A549 (cell line): ENCODE measurements at regions not wholly inside any gene's neighbourhood (a gene's known extent, or its start where the extent isn't known, plus 50 kb on each side); places are given as distances from the start of the nearest gene placed in this dataset.
"Not testable (repeated sequence)": the region's sequence is repeated elsewhere in the genome, so short reads cannot be mapped to it uniquely, and the experiment has no call there.

Source experiments
- ATAC-seq, 2 experiments: fragments of 200-7000 bp in 1 of 2; fragments of >200 bp in 1 of 2; cut with Nextera tagmentation in 1 of 2; cut with Tn5 transposase in 1 of 2; 3 replicates each; pipeline versions ENCODE4 v1.8.0 to v1.9.1; 2018 to 2020; ENCODE audit warnings: mild to moderate bottlenecking in 1 of 2, moderate library complexity in 1 of 2
- CTCF ChIA-PET: fragments of 300-600 bp; sonication (Branson Sonifier 250); formaldehyde crosslinking; extraction: SDS; loops from one replicate; lab custom pipeline; 2021; ENCODE audit warnings: antibody characterized with exemption, inconsistent platforms; lab: Yijun Ruan, JAX
- POLR2A ChIA-PET: fragments of 350-600 bp; formaldehyde crosslinking; extraction: SDS; loops from one replicate; lab custom pipeline; 2021; ENCODE audit warnings: antibody characterized with exemption, inconsistent platforms; lab: Yijun Ruan, JAX
- DNase-seq, 2 experiments: peaks; one replicate each; pipeline versions ENCODE4 v3.0.0 to v3.0.0-alpha.2; 2011 to 2016; ENCODE audit warnings: low read depth in 1 of 2, low spot score in 1 of 2
- FAIRE-seq: peaks from 2 replicates; lab custom pipeline; 2011; peaks lifted over from hg19 to GRCh38; lab: Jason Lieb, UNC
- H3K27ac ChIP-seq, 2 experiments: fragments of >200 bp; sonication (Bioruptor Twin); formaldehyde crosslinking; 3 replicates each; pipeline ENCODE4 v1.5.1; 2016 to 2017
- H3K4me1 ChIP-seq: fragments of >200 bp; sonication (Bioruptor Twin); formaldehyde crosslinking; 3 replicates; pipeline ENCODE4 v1.6.1; 2016
- H3K4me2 ChIP-seq: fragments of >200 bp; sonication (Bioruptor Twin); formaldehyde crosslinking; 3 replicates; pipeline ENCODE4 v1.6.1; 2016
- H3K4me3 ChIP-seq: fragments of >200 bp; sonication (Bioruptor Twin); formaldehyde crosslinking; 3 replicates; pipeline ENCODE4 v1.5.1; 2016
- H3K9me3 ChIP-seq: fragments of >200 bp; sonication (Bioruptor Twin); formaldehyde crosslinking; 3 replicates; pipeline ENCODE4 v1.6.1; 2016
- CBX2 ChIP-seq: fragments of 200-600 bp; sonication (generic); IDR thresholded peaks from 2 replicates; pipeline ENCODE4 v1.6.1; 2016; ENCODE audit warnings: low read depth, mild to moderate bottlenecking, borderline replicate concordance
- CHD4 ChIP-seq: fragments of 200-600 bp; sonication (generic); IDR thresholded peaks from 2 replicates; pipeline ENCODE4 v1.6.1; 2016; ENCODE audit warnings: antibody characterized with exemption, mild to moderate bottlenecking, borderline replicate concordance
- EHMT2 ChIP-seq: fragments of 200-600 bp; sonication (generic); IDR thresholded peaks from 2 replicates; pipeline ENCODE4 v1.6.1; 2016; ENCODE audit warnings: antibody characterized with exemption, low read depth, mild to moderate bottlenecking, moderate library complexity
- EP300 ChIP-seq, 2 experiments: fragments of >200 bp; sonication (Bioruptor Twin); formaldehyde crosslinking; IDR thresholded peaks; 2 replicates in 1 of 2; 3 replicates in 1 of 2; pipeline ENCODE4 v1.6.1; 2016 to 2017
- ESRRA ChIP-seq: fragments of 150-350 bp; IDR thresholded peaks from 2 replicates; pipeline ENCODE4 v1.6.1; 2014; ENCODE audit warnings: mild to moderate bottlenecking, low read length, borderline replicate concordance
- HEYL ChIP-seq: fragments of 250-450 bp; sonication (Bioruptor Pico); IDR thresholded peaks from 2 replicates; pipeline ENCODE4 v1.8.0; 2021; ENCODE audit warnings: mild to moderate bottlenecking, moderate library complexity
- HOXA7 ChIP-seq: fragments of 250-450 bp; sonication (Bioruptor Pico); IDR thresholded peaks from 2 replicates; pipeline ENCODE4 v1.5.0; 2020; ENCODE audit warnings: mild to moderate bottlenecking, moderate library complexity
- PHF8 ChIP-seq: fragments of 200-600 bp; sonication (generic); IDR thresholded peaks from 2 replicates; pipeline ENCODE4 v1.6.1; 2016; ENCODE audit warnings: low read depth, mild to moderate bottlenecking, antibody characterized with exemption, moderate library complexity, borderline replicate concordance
- POLR2AphosphoS2 ChIP-seq: conservative IDR thresholded peaks from 2 replicates; pipeline ENCODE4 v1.6.1; 2012; ENCODE audit warnings: low read length, improper control_type of control experiment, inconsistent platforms
- RAD21 ChIP-seq, 2 experiments: fragments of >200 bp in 1 of 2; sonication (Bioruptor Twin) in 1 of 2; formaldehyde crosslinking in 1 of 2; IDR thresholded peaks in 1 of 2; conservative IDR thresholded peaks in 1 of 2; 2 replicates in 1 of 2; 3 replicates in 1 of 2; pipeline ENCODE4 v1.6.1; 2012 to 2018; ENCODE audit warnings: inconsistent platforms in 1 of 2
- RFX5 ChIP-seq: fragments of 450-650 bp; IDR thresholded peaks from 2 replicates; pipeline ENCODE4 v1.7.1; 2014; ENCODE audit warnings: antibody characterized with exemption, mild to moderate bottlenecking, moderate library complexity
- RNF2 ChIP-seq: fragments of 200-600 bp; sonication (generic); IDR thresholded peaks from 2 replicates; pipeline ENCODE4 v1.6.1; 2016; ENCODE audit warnings: low read depth, mild to moderate bottlenecking, antibody characterized with exemption, moderate library complexity, borderline replicate concordance
- SMC3 ChIP-seq: fragments of >200 bp; sonication (Bioruptor Twin); formaldehyde crosslinking; IDR thresholded peaks from 3 replicates; pipeline ENCODE4 v1.6.1; 2018; ENCODE audit warnings: inconsistent platforms
- WGBS: methylation state at CpG from one replicate; pipeline ENCODE4 v1.1.6; 2017; ENCODE audit errors: missing lambda C conversion rate; 5-methylcytosine and 5-hydroxymethylcytosine counted together
- TF ChIP-seq, protein P1 (sequence below): fragments of >200 bp; sonication (Bioruptor Twin); formaldehyde crosslinking; IDR thresholded peaks from 2 replicates; pipeline ENCODE4 v1.6.1; 2016
- TF ChIP-seq, protein P2 (sequence below): IDR thresholded peaks from 2 replicates; pipeline ENCODE4 v1.6.1; 2012; ENCODE audit warnings: low read depth, borderline replicate concordance
- TF ChIP-seq, protein P3 (sequence below): IDR thresholded peaks from 2 replicates; pipeline ENCODE4 v1.6.1; 2012
- TF ChIP-seq, protein P4 (sequence below): IDR thresholded peaks from 2 replicates; pipeline ENCODE4 v1.6.1; 2012
- TF ChIP-seq, protein P5 (sequence below): fragments of 250-450 bp; sonication (Bioruptor Pico); IDR thresholded peaks from 2 replicates; pipeline ENCODE4 v1.5.0; 2021; ENCODE audit warnings: mild to moderate bottlenecking, moderate library complexity, borderline replicate concordance

DNA sequence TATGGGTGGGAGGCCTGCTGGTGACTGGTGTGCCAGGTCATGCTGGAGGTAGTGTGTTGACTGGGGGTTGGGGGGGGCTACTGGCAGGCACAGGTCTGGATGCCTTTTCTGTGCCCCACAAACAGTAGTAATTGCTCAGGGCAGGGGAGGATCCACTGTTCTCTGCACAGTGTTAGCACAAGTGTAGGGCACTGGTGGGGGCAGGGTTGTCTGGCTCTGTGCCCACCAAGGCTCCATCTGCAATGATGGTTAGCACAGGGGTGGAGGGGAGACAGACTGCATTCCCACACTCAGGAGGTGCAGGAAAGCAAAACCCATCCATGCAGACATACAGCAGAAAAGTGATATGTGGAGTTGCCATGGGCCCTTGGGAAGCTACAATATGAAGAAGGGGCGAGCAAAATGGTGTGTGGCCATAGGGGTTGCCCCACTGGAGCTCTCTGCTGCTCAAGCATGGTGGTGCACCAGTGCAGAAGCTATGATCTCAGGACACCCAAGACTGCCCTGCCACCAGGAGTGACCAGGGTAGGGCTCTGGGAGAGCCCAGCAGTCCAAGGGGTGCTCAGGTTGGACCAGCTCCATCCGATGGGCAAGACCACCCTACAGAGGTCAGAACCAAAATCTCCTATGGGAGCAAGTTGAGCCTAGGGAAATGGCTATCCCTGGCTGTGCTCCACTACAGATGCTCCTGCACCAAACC lies 122.2 kb upstream of the KCTD3 start:
- FAIRE-seq (no peak), DNase-seq (no peak), ATAC-seq (0 out of 6 replicates have a peak, but pooled peaks of 1 of the 2 experiments have one; percentile 34)
- H3K4me1 ChIP-seq, result no peaks in the 10 kb centered on the region
- H3K9me3 ChIP-seq, result no peaks in the 10 kb centered on the region
- no peak overlapping the region for H3K27ac ChIP-seq
- ChIA-PET POLR2A (no interaction called here), CTCF (interaction anchor here (0.7 kb wide), 1 partner anchor 1900 kb away, joined by 3 read pairs; no protein-coding TSS in a partner anchor)
- no peak overlapping the region for H3K4me2 ChIP-seq
- TF ChIP-seq RNF2 (no peak), HOXA7 (CRISPR knock-in tag) (no peak), CHD4 (no peak), CBX2 (no peak)
- H3K4me3 ChIP-seq, result no peak overlapping the region
- WGBS, result 6% methylated on average over 2 of the region's 2 CpGs

DNA sequence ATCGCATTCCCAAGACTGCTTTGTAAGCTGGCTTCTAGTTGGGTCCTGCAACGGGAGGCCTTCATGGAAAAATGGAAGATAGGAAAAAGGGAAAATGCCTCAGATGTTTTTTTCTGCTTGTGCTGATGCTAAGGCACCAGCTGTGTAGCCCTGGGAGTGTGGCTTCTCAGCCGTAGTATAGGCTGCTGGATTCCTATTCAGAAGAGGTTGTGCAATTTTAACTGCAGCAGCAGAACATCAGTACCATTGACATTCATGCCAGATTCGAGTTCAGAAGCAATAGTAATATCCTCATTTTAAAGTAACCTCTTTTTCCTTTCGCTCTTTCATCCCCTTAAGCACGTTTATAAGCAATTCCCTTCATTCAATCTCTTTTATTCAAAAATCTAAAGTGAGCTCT lies 119.1 kb upstream of the KCTD3 start:
- H3K4me1 ChIP-seq, H3K9me3 ChIP-seq, FAIRE-seq, H3K27ac ChIP-seq, H3K4me3 ChIP-seq, ATAC-seq, DNase-seq, H3K4me2 ChIP-seq, POLR2A ChIA-PET: not testable (repeated sequence)
- WGBS, result 8% methylated on average over 6 of the region's 6 CpGs
- CTCF ChIA-PET, result interaction anchor here (0.6 kb wide), 2 partner anchors 16 to 502 kb away, joined by 3 read pairs; no protein-coding TSS in a partner anchor

DNA sequence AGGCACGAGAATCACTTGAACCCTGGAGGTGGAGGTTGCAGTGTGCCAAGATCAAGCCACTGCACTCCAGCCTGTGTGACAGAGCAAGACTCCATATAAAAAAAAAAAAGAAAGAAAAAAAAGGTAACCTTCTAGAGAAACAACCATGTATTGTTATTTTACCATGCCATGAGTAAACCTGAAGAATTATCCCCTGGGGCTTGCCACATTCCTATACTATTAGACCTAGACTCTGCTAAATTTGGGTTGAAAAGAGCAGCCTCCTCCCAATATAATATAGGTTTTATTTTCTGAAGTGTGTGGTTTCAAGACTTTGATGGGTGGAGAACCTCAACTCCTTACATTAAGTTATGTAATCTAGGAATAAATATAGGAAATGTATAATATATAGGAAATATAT lies 118.0 kb upstream of the KCTD3 start:
- WGBS, result 7% methylated on average over 1 of the region's 1 CpG
- H3K4me1 ChIP-seq, H3K27ac ChIP-seq, H3K4me3 ChIP-seq, H3K4me2 ChIP-seq, CTCF ChIA-PET, H3K9me3 ChIP-seq, DNase-seq, FAIRE-seq, ATAC-seq, POLR2A ChIA-PET: not testable (repeated sequence)

DNA sequence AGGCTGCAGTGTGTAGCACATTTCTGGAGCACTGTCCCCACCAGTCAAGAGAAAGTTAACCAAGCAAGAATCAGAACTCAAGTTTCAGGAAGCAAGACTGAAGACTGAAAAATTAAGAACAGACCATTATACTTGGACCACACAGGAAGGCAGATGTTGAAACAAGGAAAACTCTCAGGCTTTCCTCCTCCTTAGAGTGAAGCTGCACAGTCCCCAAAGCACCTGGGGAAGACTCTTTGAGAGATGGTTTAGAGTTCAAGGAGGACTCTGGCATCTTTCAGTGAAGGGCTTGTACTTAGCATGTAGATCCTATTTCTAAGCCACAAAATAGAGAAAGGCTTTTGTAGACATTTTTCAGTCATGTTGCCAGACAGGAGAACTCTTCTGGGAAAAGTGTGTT lies 113.7 kb upstream of the KCTD3 start:
- Histone ChIP-seq H3K9me3 (no peaks in the 10 kb centered on the region), H3K4me1 (no peaks in the 10 kb centered on the region), H3K4me3 (no peak overlapping the region), H3K27ac (no peak overlapping the region), H3K4me2 (no peak overlapping the region)
- FAIRE-seq, result no peak
- POLR2A ChIA-PET, result no interaction called here
- TF ChIP-seq, protein P1, sequence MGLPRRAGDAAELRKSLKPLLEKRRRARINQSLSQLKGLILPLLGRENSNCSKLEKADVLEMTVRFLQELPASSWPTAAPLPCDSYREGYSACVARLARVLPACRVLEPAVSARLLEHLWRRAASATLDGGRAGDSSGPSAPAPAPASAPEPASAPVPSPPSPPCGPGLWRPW, result no peak
- TF ChIP-seq SMC3, result no peak
- no peak for TF ChIP-seq RNF2
- TF ChIP-seq ESRRA, result no peak
- TF ChIP-seq, protein P2, sequence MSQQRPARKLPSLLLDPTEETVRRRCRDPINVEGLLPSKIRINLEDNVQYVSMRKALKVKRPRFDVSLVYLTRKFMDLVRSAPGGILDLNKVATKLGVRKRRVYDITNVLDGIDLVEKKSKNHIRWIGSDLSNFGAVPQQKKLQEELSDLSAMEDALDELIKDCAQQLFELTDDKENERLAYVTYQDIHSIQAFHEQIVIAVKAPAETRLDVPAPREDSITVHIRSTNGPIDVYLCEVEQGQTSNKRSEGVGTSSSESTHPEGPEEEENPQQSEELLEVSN, result no peak
- no peak for TF ChIP-seq EP300 (IDR thresholded peaks at IDR 0.05)
- TF ChIP-seq RFX5, result no peak
- TF ChIP-seq EHMT2, result no peak
- no peak for TF ChIP-seq RAD21 (conservative IDR thresholded peaks at IDR 0.05 in 1 of 2, IDR thresholded peaks at IDR 0.05 in 1 of 2)
- TF ChIP-seq POLR2AphosphoS2, result no peak
- TF ChIP-seq HEYL, result no peak
- TF ChIP-seq, protein P3, sequence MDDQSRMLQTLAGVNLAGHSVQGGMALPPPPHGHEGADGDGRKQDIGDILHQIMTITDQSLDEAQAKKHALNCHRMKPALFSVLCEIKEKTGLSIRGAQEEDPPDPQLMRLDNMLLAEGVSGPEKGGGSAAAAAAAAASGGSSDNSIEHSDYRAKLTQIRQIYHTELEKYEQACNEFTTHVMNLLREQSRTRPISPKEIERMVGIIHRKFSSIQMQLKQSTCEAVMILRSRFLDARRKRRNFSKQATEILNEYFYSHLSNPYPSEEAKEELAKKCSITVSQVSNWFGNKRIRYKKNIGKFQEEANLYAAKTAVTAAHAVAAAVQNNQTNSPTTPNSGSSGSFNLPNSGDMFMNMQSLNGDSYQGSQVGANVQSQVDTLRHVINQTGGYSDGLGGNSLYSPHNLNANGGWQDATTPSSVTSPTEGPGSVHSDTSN, result no peak
- no peak for TF ChIP-seq PHF8
- no peak for TF ChIP-seq HOXA7 (CRISPR knock-in tag)
- TF ChIP-seq, protein P4, sequence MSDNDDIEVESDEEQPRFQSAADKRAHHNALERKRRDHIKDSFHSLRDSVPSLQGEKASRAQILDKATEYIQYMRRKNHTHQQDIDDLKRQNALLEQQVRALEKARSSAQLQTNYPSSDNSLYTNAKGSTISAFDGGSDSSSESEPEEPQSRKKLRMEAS, result no peak
- TF ChIP-seq, protein P5, sequence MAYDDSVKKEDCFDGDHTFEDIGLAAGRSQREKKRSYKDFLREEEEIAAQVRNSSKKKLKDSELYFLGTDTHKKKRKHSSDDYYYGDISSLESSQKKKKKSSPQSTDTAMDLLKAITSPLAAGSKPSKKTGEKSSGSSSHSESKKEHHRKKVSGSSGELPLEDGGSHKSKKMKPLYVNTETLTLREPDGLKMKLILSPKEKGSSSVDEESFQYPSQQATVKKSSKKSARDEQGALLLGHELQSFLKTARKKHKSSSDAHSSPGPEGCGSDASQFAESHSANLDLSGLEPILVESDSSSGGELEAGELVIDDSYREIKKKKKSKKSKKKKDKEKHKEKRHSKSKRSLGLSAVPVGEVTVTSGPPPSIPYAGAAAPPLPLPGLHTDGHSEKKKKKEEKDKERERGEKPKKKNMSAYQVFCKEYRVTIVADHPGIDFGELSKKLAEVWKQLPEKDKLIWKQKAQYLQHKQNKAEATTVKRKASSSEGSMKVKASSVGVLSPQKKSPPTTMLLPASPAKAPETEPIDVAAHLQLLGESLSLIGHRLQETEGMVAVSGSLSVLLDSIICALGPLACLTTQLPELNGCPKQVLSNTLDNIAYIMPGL, result no peak
- CTCF ChIA-PET, result no interaction called here
- no peak for ATAC-seq
- no peak for DNase-seq
